ENCODE measurements at regions not wholly inside any gene's neighbourhood (a gene's known extent, or its start where the extent isn't known, plus 50 kb on each side); places are given as distances from the start of the nearest gene placed in this dataset.

DNA sequence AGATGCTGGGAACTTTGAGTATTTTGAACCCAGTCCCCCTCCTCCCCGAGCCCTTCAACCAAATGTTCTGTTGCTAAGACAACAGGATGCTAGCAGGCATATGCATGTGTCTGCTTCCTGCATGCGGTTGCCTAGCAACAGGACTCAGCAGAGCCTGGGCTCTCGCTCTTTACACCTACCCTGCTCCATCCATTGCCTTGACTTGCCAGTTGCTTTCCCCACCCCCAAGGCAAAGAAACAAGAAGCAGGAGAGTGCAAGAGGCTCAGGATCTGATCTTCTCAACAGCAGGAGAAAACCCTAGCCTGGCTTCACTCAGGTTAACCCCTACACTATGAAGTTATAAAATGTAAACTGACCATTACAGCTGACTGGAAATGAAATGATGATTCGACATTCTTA is 393.0 kb downstream of the IGSF11 start:
- peak; percentile 6 for DNase-seq

- no peak for DNase-seq
These were observed 363.5 kb downstream of the IGSF11 start for GRCh38 chr3:118671192-118671591.

DNA sequence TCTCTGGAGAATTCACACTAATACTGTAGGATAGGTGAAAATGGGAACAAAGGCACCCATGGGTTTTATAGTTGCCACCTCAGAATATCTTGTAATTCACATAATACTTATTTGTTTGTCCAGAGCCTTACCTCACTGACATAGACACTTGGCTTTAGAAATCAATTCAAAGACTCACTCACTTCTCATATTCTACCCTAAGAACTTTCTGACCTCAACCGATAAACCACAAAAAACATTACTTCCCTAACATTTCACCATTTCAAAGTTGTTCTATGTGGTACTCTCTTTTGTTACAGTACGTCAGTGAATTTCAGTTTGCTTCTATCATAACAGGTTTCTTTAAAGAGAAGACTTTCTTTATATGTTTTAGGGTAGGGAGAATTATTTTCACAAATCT is 359.3 kb downstream of the IGSF11 start:
- DNase-seq, result no peak

DNA sequence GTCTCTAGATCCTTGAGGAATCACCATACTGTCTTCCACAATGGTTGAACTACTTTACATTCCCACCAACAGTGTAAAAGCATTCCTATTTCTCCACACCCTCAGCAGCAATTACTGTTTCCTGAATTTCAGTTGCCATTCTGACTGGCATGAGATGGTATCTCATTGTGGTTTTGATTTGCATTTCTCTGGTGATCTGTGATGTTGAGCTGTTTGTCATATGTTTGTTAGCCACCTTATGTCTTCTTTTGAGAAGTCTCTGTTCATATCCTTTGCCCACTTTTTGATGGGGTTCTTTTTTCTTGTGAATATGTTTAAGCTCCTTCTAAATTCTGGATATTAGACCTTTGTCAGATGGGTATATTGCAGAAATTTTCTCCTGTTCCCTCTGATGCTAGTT is 356.0 kb downstream of the IGSF11 start:
- DNase-seq, result peak; percentile 63

GRCh38 chr3:118682921-118683320 is 351.7 kb downstream of the IGSF11 start:
- no peak for DNase-seq

DNA sequence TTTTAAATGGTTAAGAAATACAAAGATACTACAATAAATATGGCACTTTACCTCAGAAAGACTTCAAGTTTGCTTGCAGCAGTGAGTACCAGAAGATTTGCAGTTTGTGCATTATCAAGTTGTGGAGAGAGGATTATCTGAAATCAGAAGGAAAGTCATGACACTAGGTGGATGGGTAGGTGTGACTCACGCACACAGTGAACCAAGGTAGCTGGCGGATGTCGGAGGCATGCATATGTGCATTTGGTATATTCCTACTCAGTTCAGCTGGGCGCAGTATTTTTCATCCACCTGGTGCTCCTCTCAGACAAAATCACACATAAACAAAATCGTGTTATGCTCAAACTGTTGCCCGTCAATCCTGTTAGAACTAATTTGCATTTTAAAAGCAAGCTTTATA is 351.0 kb downstream of the IGSF11 start:
- no peak for DNase-seq

- no peak for DNase-seq
These were observed 346.2 kb downstream of the IGSF11 start for GRCh38 chr3:118688396-118688884.

GRCh38 chr3:118692416-118692815 is 342.2 kb downstream of the IGSF11 start:
- no peak for DNase-seq

DNA sequence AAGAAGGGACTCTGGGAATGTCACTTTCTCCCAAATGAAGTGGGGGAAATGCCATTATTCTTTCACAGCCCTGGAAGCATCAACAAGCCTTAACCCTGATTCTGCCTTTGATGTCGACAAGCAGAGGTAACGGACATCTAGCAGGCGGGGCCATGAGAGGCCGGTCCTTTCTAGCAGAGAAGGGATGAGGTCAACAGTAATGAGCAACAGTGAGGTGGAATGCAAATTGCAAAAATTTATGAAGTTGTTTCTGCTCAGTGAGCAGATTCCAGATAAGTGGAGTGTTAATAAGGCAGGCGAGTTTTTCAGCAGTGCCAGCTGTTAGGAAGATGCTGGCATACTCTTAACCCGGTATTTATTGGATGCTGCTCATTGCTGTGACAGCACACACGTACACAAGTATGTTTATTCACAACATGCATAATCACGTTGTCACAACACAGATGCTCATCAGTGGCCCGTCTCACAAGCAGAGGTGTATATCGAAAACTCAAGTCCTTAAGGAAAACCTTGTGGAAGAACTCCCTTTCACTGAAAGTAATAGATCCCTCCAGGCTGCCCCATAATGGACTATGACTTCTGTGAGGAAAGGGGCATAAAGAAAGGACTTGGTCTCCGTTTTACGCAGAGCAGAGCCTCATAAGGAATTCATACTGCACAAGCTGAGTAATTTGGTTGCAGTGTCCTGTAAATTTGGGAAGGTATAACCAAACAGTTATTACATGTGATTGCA is 329.0 kb downstream of the IGSF11 start:
- no peak for DNase-seq

DNA sequence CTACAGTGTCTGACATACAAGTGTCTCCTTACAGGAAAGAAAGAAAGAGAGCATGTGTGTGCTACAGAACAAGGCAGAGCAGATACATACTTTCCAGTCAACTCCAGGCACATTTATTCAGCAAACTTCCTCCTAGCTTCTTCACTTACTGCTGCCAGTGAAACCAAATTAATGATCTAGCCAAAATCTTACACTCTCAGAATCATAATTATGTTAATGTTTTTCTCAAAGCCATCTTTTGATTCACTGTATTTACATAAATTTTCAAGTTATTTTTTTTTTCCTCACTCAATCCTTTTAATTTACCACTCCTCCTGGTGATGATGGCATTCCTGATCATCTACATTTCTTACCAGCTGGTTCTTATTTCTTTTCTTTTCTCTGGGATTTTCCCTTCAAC is 326.7 kb downstream of the IGSF11 start:
- DNase-seq, result no peak

DNA sequence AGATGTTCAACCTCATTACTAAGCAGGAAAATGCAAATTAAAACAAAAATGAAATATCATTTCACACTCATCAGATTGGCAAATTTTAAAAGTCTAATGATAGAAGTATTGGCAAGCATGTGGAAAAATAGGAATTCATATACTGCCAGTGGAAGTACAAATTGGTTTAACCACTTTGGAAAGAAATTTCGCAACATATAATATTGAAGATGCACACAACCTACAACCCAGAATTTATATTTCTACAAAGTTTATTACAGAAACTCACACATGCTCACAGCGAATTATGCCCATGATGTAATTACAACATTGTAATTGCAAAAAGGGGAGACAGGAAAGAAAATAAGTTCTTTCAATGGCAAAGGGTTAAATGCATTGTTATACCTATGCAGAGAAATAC is 324.1 kb downstream of the IGSF11 start:
- no peak for DNase-seq

GRCh38 chr3:118713502-118714207 is 321.0 kb downstream of the IGSF11 start:
- DNase-seq, result no peak

DNA sequence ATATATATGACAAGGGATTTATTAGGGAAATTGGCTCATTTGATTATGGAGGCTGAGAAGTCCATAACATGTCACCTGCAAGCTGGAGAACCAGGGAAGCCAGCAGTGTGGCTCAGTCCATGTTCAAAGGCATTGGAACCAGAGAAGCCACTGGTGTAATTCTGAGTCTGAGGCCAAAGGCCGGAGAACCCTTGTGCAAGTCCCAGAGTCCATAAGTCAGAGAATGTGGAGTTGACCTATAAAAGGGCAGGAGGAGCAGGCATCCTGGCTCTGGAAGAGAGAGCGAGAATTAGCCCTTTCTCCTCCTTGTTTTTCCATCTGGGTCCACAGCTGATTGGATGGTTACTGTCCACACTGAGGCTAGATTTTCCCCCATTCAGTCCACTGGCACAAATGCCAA is 319.8 kb downstream of the IGSF11 start:
- DNase-seq, result no peak

- no peak for DNase-seq
These were observed 305.1 kb downstream of the IGSF11 start for GRCh38 chr3:118729546-118729945.

- DNase-seq, result no peak
These were observed 300.0 kb downstream of the IGSF11 start for GRCh38 chr3:118734664-118735063.

- DNase-seq, result no peak
These were observed 298.5 kb downstream of the IGSF11 start for GRCh38 chr3:118736107-118736506.

GRCh38 chr3:118740722-118741290 is 293.8 kb downstream of the IGSF11 start:
- DNase-seq, result no peak

GRCh38 chr3:118742760-118743159 is 291.9 kb downstream of the IGSF11 start:
- no peak for DNase-seq

- DNase-seq, result no peak
These were observed 290.5 kb downstream of the IGSF11 start for GRCh38 chr3:118744186-118744585.

GRCh38 chr3:118754406-118755252 is 280.0 kb downstream of the IGSF11 start:
- DNase-seq, result no peak

DNA sequence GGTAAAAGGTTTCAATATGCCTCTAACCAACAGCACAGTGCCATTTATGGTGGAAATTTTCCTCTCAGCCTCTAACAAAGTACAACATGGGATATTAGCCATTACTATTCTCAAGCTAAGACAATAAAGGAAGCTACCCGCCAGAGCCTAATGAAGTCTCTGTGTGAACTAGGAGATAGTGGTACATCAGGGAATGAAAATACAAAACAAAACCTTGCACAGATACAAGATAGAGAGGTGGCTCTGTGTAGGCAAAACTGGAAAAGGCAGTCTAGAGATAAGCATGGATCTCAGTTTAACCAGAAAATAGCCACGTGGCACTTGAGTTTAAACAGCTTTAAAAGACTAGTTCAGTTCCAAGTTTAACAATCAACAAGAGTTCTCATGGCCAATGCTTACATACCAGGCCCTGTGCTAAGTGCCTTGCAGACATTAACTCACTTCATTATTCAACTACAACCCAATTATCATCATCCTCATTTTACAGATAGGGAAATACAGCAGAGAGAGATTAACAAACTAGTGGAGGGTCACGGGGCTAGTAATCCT is 279.3 kb downstream of the IGSF11 start:
- no peak for DNase-seq

DNA sequence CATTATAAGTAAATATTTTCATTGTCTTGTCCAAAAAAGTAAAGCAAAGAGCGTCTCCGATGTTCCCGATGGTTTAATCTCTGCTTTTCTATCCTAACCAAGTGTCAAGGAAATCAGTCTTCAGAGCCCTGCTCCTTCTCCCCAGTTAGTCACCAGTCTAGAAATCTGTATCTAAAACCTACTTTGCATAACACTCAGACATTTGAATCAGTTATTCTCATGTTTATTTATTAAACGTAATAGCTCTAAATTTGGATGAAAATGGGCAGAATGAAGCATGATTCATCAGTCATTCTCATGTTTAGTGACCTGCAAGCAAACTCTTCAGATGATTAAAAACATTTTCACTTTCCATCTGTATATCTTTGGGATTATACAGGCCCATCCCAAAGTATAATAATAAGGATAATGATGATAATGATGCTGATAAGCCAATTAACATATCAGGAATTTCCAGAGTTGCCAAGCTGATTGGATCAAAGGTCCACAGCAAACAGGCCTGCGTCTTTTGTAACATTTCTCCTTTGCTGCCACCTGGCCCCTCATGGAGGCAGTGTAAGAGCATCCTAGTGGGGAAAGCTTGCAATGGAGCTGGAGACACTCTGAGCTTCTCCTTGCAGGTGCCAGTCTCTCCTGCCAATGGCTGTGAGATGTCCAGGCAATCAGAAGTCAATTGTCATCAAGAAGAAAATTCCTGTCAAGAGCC is 273.9 kb downstream of the IGSF11 start:
- DNase-seq, result no peak

Measured in NCI-H526 treated with DMSO at 0.1 percent for 48 hours (cell line).